Vagina (tissue), 2 donors: ENCODE measurements at regions not wholly inside any gene's neighbourhood (a gene's known extent, or its start where the extent isn't known, plus 50 kb on each side); places are given as distances from the start of the nearest gene placed in this dataset.

Source experiments
- POLR2A ChIP-seq, 2 donors: fragments of 450-650 bp; IDR thresholded peaks; one replicate each; pipeline ENCODE4 v1.6.1; 2017; ENCODE audit warnings: antibody characterized with exemption in 2 of 2, mild to moderate bottlenecking in 2 of 2, moderate library complexity in 2 of 2
- POLR2AphosphoS5 ChIP-seq, 2 donors: sonication (generic); formaldehyde crosslinking; IDR thresholded peaks; one replicate each; pipeline ENCODE4 v1.9.0; 2017; ENCODE audit warnings: antibody characterized with exemption in 2 of 2, mild to moderate bottlenecking in 2 of 2, low read depth in 1 of 2; ENCODE audit not compliant: insufficient read depth in 1 of 2
- TF ChIP-seq, protein P1 (sequence below), 3 experiments: fragments of 450-650 bp in 2 of 3; fragments of 200-600 bp in 1 of 3; sonication (generic) in 1 of 3; IDR thresholded peaks; one replicate each; pipeline ENCODE4 v1.5.1; 2017 to 2019; ENCODE audit warnings: antibody characterized with exemption in 3 of 3, mild to moderate bottlenecking in 2 of 3, moderate library complexity in 2 of 3

DNA sequence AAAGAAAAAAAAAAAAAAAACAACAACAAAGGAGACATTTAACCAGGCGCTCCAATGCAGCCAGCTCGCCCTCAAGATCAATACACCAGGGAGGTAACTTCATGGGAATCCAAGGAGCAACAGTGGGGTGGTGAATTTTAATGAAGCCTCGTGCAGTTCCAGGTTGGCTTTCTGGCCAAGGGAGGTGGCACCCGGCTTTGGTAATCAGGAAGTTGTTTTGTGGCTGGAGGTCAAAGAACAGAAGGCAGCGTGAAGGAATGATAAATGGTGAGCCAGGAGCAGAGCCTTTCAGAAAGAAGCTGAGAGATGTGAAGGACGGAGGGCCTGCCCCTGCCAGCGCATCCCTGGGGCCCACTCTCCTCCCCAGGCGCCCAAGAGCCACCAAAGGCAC lies 188.2 kb upstream of the TSC22D1 start:
- TF ChIP-seq POLR2A (IDR thresholded peaks at IDR 0.05) (no peak), POLR2AphosphoS5 (IDR thresholded peaks at IDR 0.05; ENCODE audit: insufficient read depth in 1 of 2, low read depth in 1 of 2) (no peak)
- TF ChIP-seq, protein P1, sequence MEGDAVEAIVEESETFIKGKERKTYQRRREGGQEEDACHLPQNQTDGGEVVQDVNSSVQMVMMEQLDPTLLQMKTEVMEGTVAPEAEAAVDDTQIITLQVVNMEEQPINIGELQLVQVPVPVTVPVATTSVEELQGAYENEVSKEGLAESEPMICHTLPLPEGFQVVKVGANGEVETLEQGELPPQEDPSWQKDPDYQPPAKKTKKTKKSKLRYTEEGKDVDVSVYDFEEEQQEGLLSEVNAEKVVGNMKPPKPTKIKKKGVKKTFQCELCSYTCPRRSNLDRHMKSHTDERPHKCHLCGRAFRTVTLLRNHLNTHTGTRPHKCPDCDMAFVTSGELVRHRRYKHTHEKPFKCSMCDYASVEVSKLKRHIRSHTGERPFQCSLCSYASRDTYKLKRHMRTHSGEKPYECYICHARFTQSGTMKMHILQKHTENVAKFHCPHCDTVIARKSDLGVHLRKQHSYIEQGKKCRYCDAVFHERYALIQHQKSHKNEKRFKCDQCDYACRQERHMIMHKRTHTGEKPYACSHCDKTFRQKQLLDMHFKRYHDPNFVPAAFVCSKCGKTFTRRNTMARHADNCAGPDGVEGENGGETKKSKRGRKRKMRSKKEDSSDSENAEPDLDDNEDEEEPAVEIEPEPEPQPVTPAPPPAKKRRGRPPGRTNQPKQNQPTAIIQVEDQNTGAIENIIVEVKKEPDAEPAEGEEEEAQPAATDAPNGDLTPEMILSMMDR (IDR thresholded peaks at IDR 0.05): no peak
